ES-I3 (cell line): ENCODE measurements at regions not wholly inside any gene's neighbourhood (a gene's known extent, or its start where the extent isn't known, plus 50 kb on each side); places are given as distances from the start of the nearest gene placed in this dataset.

Experiments
- H3K36me3 ChIP-seq: 2 replicates; pipeline ENCODE4 v1.6.1; 2013; ENCODE audit warnings: mild to moderate bottlenecking, low read length, control low read depth, moderate library complexity; ENCODE audit not compliant: insufficient read depth
- H3K4me1 ChIP-seq: 2 replicates; pipeline ENCODE4 v1.6.1; 2013; ENCODE audit warnings: mild to moderate bottlenecking, control low read depth, low read length; ENCODE audit not compliant: insufficient read depth
- H3K9ac ChIP-seq: 2 replicates; pipeline ENCODE4 v1.6.1; 2013; ENCODE audit warnings: low read depth, mild to moderate bottlenecking, low read length, moderate library complexity
- H3K9me3 ChIP-seq: 2 replicates; pipeline ENCODE4 v1.6.1; 2013; ENCODE audit warnings: mild to moderate bottlenecking, low read length, moderate library complexity; ENCODE audit not compliant: control insufficient read depth, insufficient read depth

DNA sequence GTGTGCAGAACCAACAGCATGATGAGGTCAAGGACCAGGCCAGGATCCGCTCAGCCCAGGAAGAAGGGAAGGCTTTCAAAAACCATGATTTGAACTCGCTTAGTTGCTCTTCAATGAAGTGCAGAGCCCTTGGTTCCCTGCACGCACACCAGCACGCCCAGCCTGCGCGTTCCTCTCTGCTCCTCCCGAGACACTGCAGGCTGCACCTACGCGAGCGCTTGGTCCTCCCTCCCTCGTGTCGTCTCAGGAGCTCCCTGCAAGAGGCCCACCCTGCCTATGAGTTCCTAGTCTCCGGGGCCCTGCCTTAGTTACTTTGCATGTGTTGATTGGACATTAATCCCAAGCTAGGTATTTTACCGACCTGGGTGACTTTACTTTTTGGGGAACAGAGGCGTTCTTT lies 132.9 kb upstream of the TNRC6C start:
- Histone ChIP-seq H3K36me3 (no peaks in the 10 kb centered on the region), H3K4me1 (peaks cover 48% of the 10 kb centered on the region), H3K9me3 (no peaks in the 10 kb centered on the region)

DNA sequence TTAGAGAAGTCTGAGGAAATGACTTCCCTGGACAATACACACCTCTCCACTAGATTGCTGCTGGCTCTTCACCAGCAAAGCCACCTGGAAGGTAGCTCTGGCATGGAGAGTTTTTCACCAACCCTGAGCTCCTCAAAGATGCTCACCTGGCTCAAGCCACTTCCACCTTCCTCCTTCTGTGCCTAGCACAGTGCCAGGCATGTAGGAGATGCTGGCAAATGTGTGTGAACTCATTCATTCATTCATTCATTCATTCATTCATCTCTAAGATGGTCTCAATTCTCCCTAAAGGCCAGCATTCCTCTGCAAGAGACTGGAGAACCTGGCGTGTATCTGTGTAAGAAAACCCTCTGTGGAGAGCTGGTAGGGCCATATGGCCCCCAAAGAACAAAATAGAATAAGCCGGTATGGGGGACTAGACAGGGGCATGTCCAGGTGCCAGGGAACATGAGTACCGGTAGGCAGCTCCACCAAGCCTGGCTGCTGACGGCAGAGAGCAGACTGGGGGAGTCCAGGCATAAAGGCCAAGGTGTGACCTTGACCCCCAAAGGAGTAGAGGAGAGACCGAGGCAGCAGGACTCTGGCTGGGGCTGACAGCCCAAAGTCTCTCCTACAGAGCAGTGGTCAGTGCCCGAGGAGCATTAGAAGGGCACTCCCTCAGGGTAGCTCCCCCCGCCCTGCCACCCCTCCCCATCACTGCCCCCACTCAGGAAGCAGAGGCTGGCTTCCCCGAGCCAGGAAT lies 132.2 kb upstream of the TNRC6C start:
- Histone ChIP-seq H3K36me3 (no peaks in the 10 kb centered on the region), H3K9me3 (no peaks in the 10 kb centered on the region), H3K9ac (no peak overlapping the region), H3K4me1 (peaks cover 54% of the 10 kb centered on the region)

More for the DNA sequence above, 132.9 kb upstream of the TNRC6C start:
- H3K9ac ChIP-seq, result no peak overlapping the region

DNA sequence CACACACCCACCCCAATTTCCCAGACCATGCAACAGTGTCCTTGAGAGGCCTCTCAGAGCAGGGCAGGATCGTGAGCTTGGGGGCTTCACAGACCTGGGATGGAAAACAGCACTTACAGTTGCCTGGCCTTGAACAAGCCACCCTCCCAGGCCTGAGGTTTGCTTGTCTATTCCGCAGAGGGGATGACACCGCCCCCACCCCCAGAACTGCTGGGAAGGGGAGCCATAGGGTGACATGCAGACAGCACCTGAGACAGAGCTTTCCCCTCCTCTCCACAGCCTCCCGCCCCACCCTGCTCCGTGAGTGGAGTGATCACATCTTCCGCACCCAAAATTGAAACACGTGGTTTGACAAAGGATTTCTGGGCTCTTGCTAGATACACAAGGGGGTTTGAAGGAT lies 131.5 kb upstream of the TNRC6C start:
- H3K9ac ChIP-seq, result no peak overlapping the region
- no peaks in the 10 kb centered on the region for H3K9me3 ChIP-seq
- H3K36me3 ChIP-seq, result no peaks in the 10 kb centered on the region
- peaks cover 61% of the 10 kb centered on the region for H3K4me1 ChIP-seq

DNA sequence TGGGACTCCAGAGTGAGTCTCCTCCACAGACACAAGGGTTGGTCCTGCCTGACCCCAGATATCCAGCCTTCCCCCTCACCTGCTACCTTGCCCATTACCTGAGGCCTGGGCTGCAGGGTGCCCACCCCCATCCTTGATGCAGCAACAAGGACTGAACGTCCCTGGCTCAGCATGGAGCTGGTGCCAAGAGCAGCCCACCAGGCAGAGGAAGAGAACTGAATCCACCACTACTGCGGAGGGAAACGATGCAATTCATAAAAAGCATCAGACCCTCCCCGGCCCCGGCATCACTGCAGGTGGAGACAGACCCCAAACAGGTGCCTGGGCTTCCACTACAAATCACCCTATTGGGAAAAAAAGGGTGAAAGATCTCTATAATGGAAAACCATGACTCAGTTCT lies 131.0 kb upstream of the TNRC6C start:
- H3K4me1 ChIP-seq, result peaks cover 60% of the 10 kb centered on the region
- H3K36me3 ChIP-seq, result no peaks in the 10 kb centered on the region
- no peaks in the 10 kb centered on the region for H3K9me3 ChIP-seq
- H3K9ac ChIP-seq, result no peak overlapping the region

DNA sequence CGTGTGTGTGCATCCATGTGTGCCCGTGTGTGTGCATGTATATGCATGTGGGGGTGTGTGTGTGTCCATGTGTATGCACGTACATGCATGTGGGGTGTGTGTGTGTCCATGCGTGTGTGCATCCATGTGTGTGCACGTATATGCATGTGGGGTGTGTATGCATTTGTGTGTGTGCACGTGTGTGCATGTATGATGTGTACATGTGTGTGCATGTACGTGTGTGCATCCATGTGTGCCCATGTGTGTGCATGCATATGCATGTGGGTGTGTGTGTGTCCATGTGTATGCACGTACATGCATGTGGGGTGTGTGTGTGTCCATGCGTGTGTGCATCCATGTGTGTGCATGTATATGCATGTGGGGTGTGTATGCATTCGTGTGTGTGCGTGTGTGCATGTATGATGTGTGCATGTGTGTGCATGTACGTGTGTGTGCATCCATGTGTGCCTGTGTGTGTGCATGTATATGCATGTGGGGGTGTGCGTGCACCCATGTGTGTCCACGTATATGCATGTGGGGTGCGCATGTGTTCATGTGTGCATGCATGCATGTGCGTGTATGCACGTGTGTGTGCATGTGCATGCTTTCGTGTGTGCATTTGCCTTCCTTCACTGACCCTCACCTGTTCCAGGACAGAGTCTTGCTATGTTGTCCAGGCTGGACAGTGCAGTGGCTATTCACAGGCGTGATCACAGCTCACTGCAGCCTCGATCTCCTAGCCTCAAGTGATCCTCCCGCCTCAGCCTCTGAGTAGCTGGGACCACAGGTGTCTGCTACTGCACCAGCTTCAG lies 129.6 kb upstream of the TNRC6C start:
- Histone ChIP-seq H3K9ac (no peak overlapping the region), H3K36me3 (no peaks in the 10 kb centered on the region), H3K9me3 (no peaks in the 10 kb centered on the region), H3K4me1 (peaks cover 57% of the 10 kb centered on the region)

DNA sequence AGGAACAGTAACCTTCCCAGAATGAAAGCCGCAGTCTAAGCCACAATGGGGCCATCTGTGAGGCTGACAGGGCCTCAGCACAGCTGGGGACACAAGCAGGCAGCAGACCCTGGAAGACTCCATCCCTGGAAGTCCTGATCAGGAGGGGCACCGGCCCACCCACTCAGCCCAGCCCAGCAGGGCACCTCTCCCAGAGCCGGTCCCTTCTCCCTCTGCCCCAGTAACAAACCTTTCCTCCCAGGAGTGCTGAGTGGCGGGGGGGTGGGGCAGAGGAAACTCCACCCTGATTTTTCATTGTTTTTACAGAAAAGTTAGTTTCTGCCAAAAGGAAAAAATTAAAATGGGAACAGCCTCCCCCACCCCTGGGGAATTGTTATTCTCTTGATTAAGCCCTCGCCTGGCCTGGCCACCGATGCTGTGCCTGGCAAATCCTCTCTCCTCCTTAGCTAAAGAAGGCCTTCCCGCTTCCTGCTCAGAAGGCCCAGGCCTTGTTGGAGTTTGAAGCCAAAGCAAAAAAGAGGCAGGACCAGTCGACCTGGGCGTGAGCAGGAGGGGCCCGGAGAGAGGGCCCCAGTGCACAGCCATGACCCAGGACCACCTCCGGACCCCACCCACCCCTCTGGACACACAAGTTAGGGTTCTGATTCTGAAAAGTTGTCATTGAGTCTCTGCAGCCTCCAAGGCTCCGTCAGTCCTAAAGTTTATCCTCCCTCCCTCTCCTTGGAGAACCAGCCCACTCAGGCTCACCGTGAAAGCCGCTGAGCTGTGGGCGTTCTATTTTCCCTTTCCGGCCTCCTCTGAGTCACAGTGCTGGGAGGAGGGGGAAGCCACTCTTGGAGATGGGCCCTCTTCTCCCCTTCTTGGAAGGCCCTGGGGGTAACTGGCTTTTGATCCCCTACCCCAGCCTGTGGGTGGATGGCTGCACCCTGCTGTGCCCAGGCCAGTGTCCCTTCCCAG lies 128.4 kb upstream of the TNRC6C start:
- H3K4me1 ChIP-seq, result peaks cover 64% of the 10 kb centered on the region
- no peak overlapping the region for H3K9ac ChIP-seq
- no peaks in the 10 kb centered on the region for H3K9me3 ChIP-seq
- H3K36me3 ChIP-seq, result no peaks in the 10 kb centered on the region

DNA sequence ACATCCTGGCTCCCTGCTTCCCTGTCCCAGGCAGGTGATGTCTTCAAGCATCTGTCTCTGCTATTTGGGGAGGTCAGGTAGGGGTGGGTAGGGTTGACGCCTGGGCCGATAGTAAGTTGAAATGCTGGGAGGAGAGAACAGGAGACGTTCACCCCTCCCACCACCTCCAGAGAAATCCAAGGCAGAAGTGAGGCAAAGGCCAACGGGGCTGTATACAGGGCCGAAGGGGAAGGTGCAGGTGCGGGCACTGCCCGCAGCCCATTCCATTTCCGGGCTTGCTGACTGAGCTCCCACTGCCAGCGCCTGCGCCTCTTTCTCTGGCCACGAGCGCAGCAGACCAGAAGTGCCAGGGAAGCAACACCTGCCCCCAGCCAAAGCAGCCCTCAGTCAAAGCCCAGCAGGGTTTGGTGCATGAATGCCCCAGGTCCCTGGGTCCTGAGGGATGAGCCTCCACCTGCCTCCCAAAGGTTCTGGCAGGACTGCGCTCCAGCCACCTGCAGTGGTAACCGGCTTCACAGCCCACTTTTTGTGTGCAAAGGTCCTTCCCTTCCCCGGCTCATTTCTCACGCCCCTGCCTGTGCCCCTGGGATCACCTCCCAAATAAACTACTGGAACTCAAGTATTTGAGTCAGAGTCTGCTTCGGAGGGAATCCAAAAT lies 127.6 kb upstream of the TNRC6C start:
- H3K36me3 ChIP-seq, result no peaks in the 10 kb centered on the region
- H3K9ac ChIP-seq, result no peak overlapping the region
- H3K9me3 ChIP-seq, result no peaks in the 10 kb centered on the region
- H3K4me1 ChIP-seq, result peaks cover 61% of the 10 kb centered on the region

DNA sequence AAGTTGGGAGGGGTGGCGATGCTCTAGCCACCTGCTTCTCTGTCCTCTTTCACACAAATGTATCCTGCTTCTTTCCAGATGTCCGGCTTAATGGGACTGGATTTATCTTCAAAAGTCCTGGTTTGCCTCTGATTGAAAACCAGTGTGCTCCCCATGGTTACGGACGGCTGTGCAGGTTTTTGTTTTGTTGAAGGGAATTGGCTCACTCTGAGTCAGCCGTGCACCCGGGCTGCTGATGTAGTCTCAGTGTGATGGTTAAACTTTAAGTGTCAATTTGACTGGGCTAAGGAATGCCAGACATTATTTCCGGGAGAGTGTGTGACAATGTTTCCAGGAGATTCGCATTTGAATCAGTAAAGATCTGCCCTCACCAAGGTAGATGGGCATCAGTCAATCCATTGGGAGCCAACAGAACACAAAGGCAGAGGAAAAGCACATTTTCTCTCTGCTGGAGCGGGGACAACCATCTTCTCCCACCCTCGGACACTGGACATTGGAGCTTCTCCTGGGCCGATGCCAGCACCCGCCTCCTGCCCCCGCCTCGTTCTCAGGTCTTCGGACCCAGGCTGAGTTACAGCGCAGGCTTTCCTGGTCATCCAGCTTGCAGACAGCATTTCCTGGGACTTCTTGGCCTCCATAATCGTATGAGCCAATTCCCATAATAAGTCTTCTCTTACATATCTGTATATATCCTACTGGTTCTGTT lies 126.9 kb upstream of the TNRC6C start:
- Histone ChIP-seq H3K4me1 (peaks cover 56% of the 10 kb centered on the region), H3K36me3 (no peaks in the 10 kb centered on the region), H3K9me3 (no peaks in the 10 kb centered on the region), H3K9ac (no peak overlapping the region)

DNA sequence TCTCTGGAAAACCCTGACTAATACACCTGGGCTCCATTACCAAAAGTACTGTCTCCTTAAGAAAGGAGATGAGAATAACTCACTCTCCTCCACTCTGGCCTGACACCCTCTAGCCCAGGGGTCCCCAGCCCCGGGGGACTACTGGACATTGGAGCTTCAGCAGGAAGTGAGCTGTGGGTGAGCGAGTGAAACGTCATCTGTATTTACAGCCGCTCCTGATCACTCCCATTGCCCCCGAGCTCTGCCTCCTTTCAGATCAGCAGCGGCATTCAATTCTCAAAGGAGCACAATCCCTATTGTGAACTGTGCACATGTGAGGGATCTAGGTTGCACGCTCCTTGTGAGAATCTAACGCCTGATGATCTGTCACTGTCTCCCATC lies 126.3 kb upstream of the TNRC6C start:
- no peaks in the 10 kb centered on the region for H3K36me3 ChIP-seq
- H3K9me3 ChIP-seq, result no peaks in the 10 kb centered on the region
- H3K4me1 ChIP-seq, result peaks cover 52% of the 10 kb centered on the region
- no peak overlapping the region for H3K9ac ChIP-seq

DNA sequence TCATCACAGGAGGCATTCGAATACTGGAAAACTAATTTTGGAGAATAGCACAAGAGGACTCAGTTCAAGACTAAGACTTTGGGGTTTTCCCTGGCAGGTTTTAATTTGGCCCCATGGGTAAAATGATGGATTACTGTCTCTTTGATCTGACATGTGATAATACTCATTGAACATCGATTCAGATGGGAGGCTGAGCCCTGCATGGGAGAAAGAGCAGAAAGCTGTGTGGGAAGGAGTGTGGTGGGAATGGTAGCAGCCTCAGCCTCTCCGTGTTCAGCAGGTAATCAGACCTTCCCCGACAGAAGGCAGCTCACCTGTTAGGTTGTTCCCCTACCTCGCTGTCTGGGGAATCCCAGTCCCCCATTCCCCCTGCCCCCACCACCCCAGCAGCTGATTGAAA lies 124.7 kb upstream of the TNRC6C start:
- Histone ChIP-seq H3K4me1 (peaks cover 39% of the 10 kb centered on the region), H3K9ac (no peak overlapping the region), H3K9me3 (no peaks in the 10 kb centered on the region), H3K36me3 (no peaks in the 10 kb centered on the region)

DNA sequence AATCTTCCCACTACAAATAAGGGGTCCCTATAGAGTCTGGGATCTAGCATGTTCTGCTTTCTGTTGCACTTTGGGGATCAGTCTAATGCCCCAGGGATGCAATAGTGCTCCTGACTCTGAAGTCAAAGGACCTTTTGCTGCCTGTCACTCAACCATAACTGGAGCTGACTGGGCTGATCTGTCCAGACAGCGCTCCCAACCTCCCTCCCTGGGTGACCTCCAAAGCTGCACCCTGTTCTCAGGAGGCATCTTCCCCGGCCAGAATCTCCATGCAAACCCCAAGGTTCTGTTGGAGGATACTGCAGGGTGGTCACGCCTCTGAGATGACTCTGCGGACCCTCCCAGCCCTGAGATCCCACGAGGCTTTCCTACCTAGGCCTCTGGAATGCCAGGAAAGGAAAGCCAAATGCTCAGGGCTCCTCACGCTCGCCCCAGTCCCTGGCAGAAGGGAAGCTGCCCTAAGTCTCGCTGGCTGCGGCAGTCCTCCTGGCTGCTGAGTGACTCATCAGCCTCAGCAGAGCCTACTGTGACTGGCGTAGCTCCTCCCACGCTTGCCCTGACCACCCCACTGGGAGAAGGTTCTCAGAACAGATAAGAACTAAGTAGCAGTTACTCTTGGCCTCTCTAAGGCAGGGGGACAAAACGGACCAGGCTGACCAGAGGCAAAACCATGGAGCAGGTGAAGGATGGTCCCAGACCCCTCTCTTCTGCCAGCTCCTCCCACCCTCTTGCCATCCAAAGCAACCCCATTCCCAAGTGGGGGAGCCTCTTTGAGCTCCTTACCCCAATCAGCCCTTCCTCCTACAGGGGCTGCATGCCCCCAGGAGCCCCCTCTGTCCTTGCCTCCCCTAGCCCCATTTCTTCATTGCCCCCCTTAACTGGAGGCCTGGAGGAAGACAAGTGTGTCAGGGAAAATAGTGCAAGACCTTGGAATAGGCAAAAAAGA lies 124.1 kb upstream of the TNRC6C start:
- no peaks in the 10 kb centered on the region for H3K36me3 ChIP-seq
- peaks cover 36% of the 10 kb centered on the region for H3K4me1 ChIP-seq
- H3K9me3 ChIP-seq, result no peaks in the 10 kb centered on the region
- peak overlapping the region; percentile 19; the same call in 1 of the 2 replicates for H3K9ac ChIP-seq

DNA sequence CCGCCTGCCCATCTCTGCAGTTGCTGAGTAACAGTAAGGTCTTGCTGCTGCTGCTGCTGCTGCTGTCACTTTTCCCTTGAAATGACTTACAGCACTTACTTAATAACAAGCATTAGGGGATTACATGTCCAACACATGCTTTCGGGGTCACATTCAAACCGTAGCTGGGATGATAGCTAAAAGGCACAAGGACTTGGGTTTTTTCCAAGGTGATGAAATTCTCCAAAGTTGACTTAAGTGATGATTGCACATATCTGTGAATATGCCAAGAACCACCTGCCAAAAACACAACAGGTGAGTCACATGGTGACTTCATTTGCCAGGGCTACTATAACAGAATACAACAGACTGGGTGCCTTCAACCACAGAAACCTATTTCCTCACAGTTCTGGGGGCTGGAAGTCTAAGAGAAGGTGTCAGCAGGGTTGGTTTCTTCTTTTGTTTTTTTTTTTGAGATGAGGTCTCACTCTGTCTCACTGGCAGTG lies 121.9 kb upstream of the TNRC6C start:
- H3K9me3 ChIP-seq, result no peaks in the 10 kb centered on the region
- H3K9ac ChIP-seq, result no peak overlapping the region
- no peaks in the 10 kb centered on the region for H3K36me3 ChIP-seq
- peaks cover 17% of the 10 kb centered on the region for H3K4me1 ChIP-seq
